BLaER1 (cell line): ENCODE measurements at regions not wholly inside any gene's neighbourhood (a gene's known extent, or its start where the extent isn't known, plus 50 kb on each side); places are given as distances from the start of the nearest gene placed in this dataset.
A peak's percentile ranks its signal among the peaks of the same experiment; 100 is the strongest.

ENCODE experiments used
- H3K27ac ChIP-seq: shearing (Covaris generic); formaldehyde crosslinking; 2 replicates; pipeline ENCODE4 v1.8.1; 2022
- H3K27me3 ChIP-seq: shearing (Covaris generic); formaldehyde crosslinking; 2 replicates; pipeline ENCODE4 v1.8.1; 2022
- H3K36me3 ChIP-seq: shearing (Covaris generic); formaldehyde crosslinking; 2 replicates; pipeline ENCODE4 v1.8.1; 2022
- H3K4me1 ChIP-seq: shearing (Covaris generic); formaldehyde crosslinking; 2 replicates; pipeline ENCODE4 v1.8.1; 2022
- H3K4me2 ChIP-seq: shearing (Covaris generic); formaldehyde crosslinking; 2 replicates; pipeline ENCODE4 v1.8.1; 2022
- H3K4me3 ChIP-seq: shearing (Covaris generic); formaldehyde crosslinking; 2 replicates; pipeline ENCODE4 v1.8.1; 2022
- H3K9ac ChIP-seq: shearing (Covaris generic); formaldehyde crosslinking; 2 replicates; pipeline ENCODE4 v1.8.1; 2022
- H3K9me3 ChIP-seq: shearing (Covaris generic); formaldehyde crosslinking; 2 replicates; pipeline ENCODE4 v1.8.1; 2022
- H4K20me1 ChIP-seq: shearing (Covaris generic); formaldehyde crosslinking; 2 replicates; pipeline ENCODE4 v1.8.1; 2022
- Cebpa-rat ChIP-seq: shearing (Covaris generic); IDR thresholded peaks from 2 replicates; pipeline ENCODE4 v1.8.1; 2022

GRCh38 chr15:70435872-70436271, 327.5 kb downstream of the UACA start:
- Histone ChIP-seq H4K20me1 (no peaks in the 10 kb centered on the region), H3K4me2 (peak overlapping the region; percentile 15; the same call in 1 of the 2 replicates), H3K4me3 (no peak overlapping the region), H3K4me1 (0 out of 2 replicates have a peak, but pooled peaks cover 5% of the 10 kb centered on the region), H3K9me3 (no peaks in the 10 kb centered on the region; the same call in 1 of the 2 replicates), H3K36me3 (no peaks in the 10 kb centered on the region), H3K27me3 (no peaks in the 10 kb centered on the region), H3K9ac (no peak overlapping the region), H3K27ac (no peak overlapping the region)
- no peak for TF ChIP-seq Cebpa-rat

- H3K4me1 ChIP-seq: 0 out of 2 replicates have a peak, but pooled peaks cover 5% of the 10 kb centered on the region
- H3K4me2 ChIP-seq: peak overlapping the region; percentile 15; the same call in 1 of the 2 replicates
- H3K9me3 ChIP-seq: no peaks in the 10 kb centered on the region; the same call in 1 of the 2 replicates
- no peak overlapping the region for H3K27ac ChIP-seq
- no peaks in the 10 kb centered on the region for H4K20me1 ChIP-seq
- no peak overlapping the region for H3K4me3 ChIP-seq
- H3K27me3 ChIP-seq: no peaks in the 10 kb centered on the region
- H3K9ac ChIP-seq: no peak overlapping the region
- no peaks in the 10 kb centered on the region for H3K36me3 ChIP-seq
- no peak for TF ChIP-seq Cebpa-rat
These were observed 328.0 kb downstream of the UACA start for GRCh38 chr15:70435369-70435768.

DNA sequence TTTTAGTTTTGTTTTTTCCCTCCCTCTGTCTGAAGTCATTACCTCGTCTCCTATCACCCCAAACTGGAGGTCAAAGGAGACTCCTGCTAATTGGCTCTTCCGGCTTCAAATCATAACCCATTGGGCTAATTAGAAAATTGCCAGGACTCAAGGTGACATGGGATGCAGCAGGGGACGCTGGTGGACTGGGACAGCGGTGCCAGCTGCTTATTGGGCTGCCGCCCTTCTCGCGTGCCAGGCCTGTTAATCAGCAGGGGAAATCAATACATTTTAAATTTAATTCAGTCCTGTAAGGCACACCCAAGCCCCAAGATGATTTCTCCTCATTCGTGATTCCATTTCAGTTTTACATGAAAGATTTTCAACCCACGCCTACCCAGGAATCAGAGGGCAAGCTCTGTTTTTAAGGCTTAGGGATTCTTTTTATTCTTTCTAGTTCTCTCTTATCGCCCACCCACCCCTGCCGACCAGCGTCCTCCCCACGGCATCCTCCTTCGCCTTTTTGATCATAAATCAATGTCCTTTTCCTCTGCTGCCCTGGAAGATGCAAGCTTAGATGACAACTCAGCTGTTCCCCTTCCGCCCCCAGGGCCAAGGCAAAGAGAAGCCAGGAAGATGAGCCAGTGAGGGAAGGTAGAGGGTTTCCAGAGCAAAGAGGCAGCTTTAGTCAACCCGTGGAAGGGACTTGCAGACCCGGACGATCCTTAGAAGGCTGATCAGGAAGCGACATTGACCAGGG, 329.6 kb downstream of the UACA start:
- H3K4me2 ChIP-seq: no peak overlapping the region
- no peak overlapping the region for H3K9ac ChIP-seq
- no peak overlapping the region for H3K4me3 ChIP-seq
- no peaks in the 10 kb centered on the region for H4K20me1 ChIP-seq
- 0 out of 2 replicates have a peak, but pooled peaks cover 5% of the 10 kb centered on the region for H3K4me1 ChIP-seq
- H3K9me3 ChIP-seq: no peaks in the 10 kb centered on the region; the same call in 1 of the 2 replicates
- no peak overlapping the region for H3K27ac ChIP-seq
- TF ChIP-seq Cebpa-rat: no peak
- no peaks in the 10 kb centered on the region for H3K36me3 ChIP-seq
- no peaks in the 10 kb centered on the region for H3K27me3 ChIP-seq

DNA sequence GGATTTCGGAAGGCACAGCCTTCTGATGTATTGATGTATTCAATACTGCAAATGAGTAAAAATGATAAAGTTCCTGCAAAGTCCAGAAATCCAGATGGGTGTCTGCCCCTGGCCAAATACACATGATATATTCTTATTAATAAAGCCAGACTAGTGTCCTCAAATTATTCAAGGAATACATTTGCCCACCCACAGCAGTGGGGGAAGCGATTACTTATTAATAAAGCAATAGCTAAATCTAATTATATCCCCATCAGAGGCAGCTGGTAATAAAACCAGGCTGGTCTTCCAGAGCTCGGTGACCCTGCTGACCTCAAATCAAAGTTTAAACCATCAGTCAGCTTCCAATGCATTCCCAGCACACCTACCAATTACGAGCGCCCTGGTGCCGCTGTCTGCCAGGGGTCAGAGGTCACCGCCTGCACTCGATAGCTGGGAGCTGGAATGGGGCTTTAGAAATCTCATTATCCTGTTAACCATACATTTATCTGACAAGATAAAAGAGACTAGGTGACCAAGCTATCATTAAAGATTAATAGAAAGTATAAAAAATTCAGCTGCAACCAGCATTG, 330.3 kb downstream of the UACA start:
- Histone ChIP-seq H4K20me1 (no peaks in the 10 kb centered on the region), H3K27me3 (no peaks in the 10 kb centered on the region), H3K4me3 (no peak overlapping the region), H3K9me3 (no peaks in the 10 kb centered on the region; the same call in 1 of the 2 replicates), H3K4me2 (no peak overlapping the region), H3K4me1 (0 out of 2 replicates have a peak, but pooled peaks cover 5% of the 10 kb centered on the region), H3K9ac (no peak overlapping the region), H3K36me3 (no peaks in the 10 kb centered on the region), H3K27ac (no peak overlapping the region)
- no peak for TF ChIP-seq Cebpa-rat

DNA sequence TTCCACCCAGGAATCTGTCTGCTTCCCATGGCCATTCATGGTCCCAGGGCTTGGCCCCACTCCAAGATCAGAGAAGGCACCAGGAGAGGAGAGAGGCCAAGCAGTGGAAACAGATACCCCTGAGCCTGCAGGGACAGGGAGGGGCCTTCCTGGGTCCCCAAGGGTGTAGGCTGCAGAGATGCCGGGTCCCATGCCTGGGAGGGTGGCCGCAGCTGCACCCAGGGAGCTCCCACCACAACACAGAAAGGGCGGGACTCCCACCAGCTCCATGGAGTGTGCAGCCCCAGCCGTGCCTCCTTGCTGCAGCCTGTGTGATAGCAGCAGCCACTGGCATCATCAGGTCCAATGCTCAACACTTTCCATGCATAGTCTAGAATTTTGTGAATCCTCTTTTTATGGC, 331.5 kb downstream of the UACA start:
- Histone ChIP-seq H3K36me3 (no peaks in the 10 kb centered on the region), H3K4me3 (no peak overlapping the region), H3K27ac (no peak overlapping the region), H3K27me3 (no peaks in the 10 kb centered on the region), H3K4me2 (no peak overlapping the region), H3K9me3 (no peaks in the 10 kb centered on the region; the same call in 1 of the 2 replicates), H4K20me1 (no peaks in the 10 kb centered on the region), H3K4me1 (0 out of 2 replicates have a peak, but pooled peaks cover 5% of the 10 kb centered on the region), H3K9ac (no peak overlapping the region)
- TF ChIP-seq Cebpa-rat: no peak

DNA sequence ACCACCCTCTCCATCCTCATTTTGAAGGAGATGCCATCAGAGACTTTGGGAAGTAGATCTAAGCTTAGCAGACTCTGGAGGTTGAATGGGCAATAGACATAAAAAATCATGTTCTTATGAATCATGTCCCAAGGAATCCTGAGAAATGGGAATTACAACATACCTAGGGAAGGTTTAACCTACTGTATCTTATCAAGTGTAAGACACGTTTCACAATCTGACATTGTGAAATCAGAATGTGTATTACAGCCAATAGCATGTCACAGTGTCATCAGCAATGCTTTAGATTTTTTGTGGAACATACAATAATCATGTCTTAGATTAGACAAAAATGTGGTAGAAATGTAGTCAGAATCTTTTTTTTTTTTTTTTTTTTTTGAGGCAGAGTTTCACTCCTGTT, 332.4 kb upstream of the TLE3 start:
- Histone ChIP-seq H4K20me1 (no peaks in the 10 kb centered on the region), H3K4me2 (no peak overlapping the region), H3K27ac (no peak overlapping the region), H3K9me3 (no peaks in the 10 kb centered on the region; the same call in 1 of the 2 replicates), H3K36me3 (no peaks in the 10 kb centered on the region), H3K9ac (no peak overlapping the region), H3K4me1 (peaks cover 6% of the 10 kb centered on the region), H3K4me3 (no peak overlapping the region), H3K27me3 (no peaks in the 10 kb centered on the region)
- TF ChIP-seq Cebpa-rat: no peak

DNA sequence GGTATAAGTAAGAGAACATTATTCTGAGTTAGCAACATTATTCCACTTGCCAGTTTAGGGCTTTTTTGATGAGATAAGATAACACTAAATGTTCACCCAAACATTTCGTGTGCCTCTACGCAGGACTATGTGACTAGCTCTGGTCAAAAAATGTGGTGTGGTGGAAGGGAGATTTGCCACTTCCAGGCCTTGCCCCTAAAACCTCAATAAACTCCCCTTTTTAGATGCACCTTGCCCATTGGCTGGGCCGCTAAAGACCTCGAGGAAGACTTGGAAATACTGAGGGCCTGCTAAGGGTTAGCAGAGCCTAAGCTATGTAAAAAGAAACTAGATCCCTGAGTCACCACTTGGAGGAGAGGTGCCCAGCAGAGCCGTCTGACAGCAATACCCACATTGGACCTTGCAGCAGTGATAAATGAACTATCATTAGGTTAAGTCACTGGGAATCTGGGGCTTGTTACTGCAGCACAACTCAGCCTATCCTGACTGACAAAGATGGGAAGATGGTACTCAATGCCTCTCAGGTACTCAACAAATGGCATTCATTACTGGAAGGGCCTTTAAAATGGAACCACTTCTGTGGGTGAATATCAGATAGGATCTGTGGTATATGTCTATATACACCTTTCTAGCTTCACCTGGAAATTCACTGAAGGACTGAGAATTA, 331.5 kb upstream of the TLE3 start:
- Histone ChIP-seq H3K27me3 (no peaks in the 10 kb centered on the region), H4K20me1 (no peaks in the 10 kb centered on the region), H3K27ac (no peak overlapping the region), H3K9me3 (peaks cover 5% of the 10 kb centered on the region), H3K4me3 (no peak overlapping the region), H3K4me1 (peaks cover 13% of the 10 kb centered on the region), H3K9ac (no peak overlapping the region), H3K36me3 (no peaks in the 10 kb centered on the region), H3K4me2 (no peak overlapping the region)
- no peak for TF ChIP-seq Cebpa-rat

DNA sequence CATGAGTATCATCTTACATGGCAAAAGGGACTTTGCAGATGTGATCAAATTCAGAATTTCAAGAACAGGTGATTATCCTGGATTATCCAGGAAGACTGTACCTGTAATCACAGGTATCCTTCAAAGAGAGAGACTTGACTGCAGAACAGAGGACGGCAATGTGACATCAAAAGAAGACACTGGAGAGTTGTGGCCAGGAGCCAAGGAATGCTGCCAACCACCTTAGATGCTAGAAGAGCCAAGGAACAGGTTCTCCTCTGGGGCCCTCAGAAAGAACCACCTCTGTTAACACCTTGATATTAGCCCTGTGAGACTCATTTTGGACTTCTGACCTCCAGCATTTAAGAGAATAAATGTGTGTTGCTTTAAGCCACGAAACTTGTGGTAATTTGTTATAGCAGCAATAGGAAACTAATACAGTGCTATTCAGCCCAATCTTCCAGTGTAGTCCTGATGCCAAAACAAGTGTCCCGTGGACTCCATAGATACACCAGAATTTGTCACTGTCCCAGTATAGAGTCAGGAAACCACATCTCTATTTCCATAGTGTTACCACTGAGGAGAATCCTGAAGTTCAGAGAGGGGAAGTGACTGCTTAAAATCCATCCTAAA, 330.6 kb upstream of the TLE3 start:
- no peak overlapping the region for H3K27ac ChIP-seq

GRCh38 chr15:70427167-70428120, 329.7 kb upstream of the TLE3 start:
- no peaks in the 10 kb centered on the region for H3K27me3 ChIP-seq
- no peaks in the 10 kb centered on the region for H4K20me1 ChIP-seq
- H3K4me3 ChIP-seq: no peak overlapping the region
- no peaks in the 10 kb centered on the region for H3K36me3 ChIP-seq
- peaks cover 13% of the 10 kb centered on the region for H3K4me1 ChIP-seq
- no peak overlapping the region for H3K9ac ChIP-seq
- peaks cover 5% of the 10 kb centered on the region for H3K9me3 ChIP-seq
- H3K4me2 ChIP-seq: no peak overlapping the region
- no peak overlapping the region for H3K27ac ChIP-seq
- TF ChIP-seq Cebpa-rat: no peak

More for the DNA sequence above, 330.6 kb upstream of the TLE3 start:
- H3K27me3 ChIP-seq: no peaks in the 10 kb centered on the region
- no peak overlapping the region for H3K4me3 ChIP-seq
- no peaks in the 10 kb centered on the region for H4K20me1 ChIP-seq
- peaks cover 5% of the 10 kb centered on the region for H3K9me3 ChIP-seq
- H3K36me3 ChIP-seq: no peaks in the 10 kb centered on the region
- TF ChIP-seq Cebpa-rat: no peak
- H3K4me2 ChIP-seq: no peak overlapping the region
- no peak overlapping the region for H3K9ac ChIP-seq
- H3K4me1 ChIP-seq: peaks cover 13% of the 10 kb centered on the region
